Testis (tissue), 2 donors: ENCODE measurements at regions not wholly inside any gene's neighbourhood (a gene's known extent, or its start where the extent isn't known, plus 50 kb on each side); places are given as distances from the start of the nearest gene placed in this dataset.

ENCODE experiments used
- POLR2A ChIP-seq: fragments of 450-650 bp; IDR thresholded peaks from one replicate; pipeline ENCODE4 v1.6.1; 2017; ENCODE audit warnings: antibody characterized with exemption, mild to moderate bottlenecking, moderate library complexity
- TF ChIP-seq, protein P1 (sequence below), 3 experiments: fragments of 450-650 bp in 2 of 3; fragments of 200-600 bp in 1 of 3; sonication (generic) in 1 of 3; IDR thresholded peaks; one replicate each; pipeline ENCODE4 v1.5.1; 2016 to 2019; ENCODE audit warnings: antibody characterized with exemption in 3 of 3, mild to moderate bottlenecking in 2 of 3, moderate library complexity in 1 of 3

GRCh38 chr16:66293207-66293735, 73.2 kb upstream of the CDH5 start:
- no peak for TF ChIP-seq POLR2A
- TF ChIP-seq, protein P1, sequence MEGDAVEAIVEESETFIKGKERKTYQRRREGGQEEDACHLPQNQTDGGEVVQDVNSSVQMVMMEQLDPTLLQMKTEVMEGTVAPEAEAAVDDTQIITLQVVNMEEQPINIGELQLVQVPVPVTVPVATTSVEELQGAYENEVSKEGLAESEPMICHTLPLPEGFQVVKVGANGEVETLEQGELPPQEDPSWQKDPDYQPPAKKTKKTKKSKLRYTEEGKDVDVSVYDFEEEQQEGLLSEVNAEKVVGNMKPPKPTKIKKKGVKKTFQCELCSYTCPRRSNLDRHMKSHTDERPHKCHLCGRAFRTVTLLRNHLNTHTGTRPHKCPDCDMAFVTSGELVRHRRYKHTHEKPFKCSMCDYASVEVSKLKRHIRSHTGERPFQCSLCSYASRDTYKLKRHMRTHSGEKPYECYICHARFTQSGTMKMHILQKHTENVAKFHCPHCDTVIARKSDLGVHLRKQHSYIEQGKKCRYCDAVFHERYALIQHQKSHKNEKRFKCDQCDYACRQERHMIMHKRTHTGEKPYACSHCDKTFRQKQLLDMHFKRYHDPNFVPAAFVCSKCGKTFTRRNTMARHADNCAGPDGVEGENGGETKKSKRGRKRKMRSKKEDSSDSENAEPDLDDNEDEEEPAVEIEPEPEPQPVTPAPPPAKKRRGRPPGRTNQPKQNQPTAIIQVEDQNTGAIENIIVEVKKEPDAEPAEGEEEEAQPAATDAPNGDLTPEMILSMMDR (IDR thresholded peaks at IDR 0.05): no peak
